Activated CD4-positive, alpha-beta memory T cell treated with anti-CD3 and anti-CD28 coated beads for 36 hours (primary cell): ENCODE measurements at regions not wholly inside any gene's neighbourhood (a gene's known extent, or its start where the extent isn't known, plus 50 kb on each side); places are given as distances from the start of the nearest gene placed in this dataset.

Experiments
- CTCF ChIA-PET: fragments of 350-600 bp; sonication (Branson Sonifier 250); formaldehyde crosslinking; loops from one replicate; lab custom pipeline; 2021; ENCODE audit warnings: antibody characterized with exemption, inconsistent platforms; lab: Charles Lee
- POLR2A ChIA-PET: fragments of 350-600 bp; sonication (Branson Sonifier 250); formaldehyde crosslinking; loops from one replicate; lab custom pipeline; 2021; ENCODE audit warnings: antibody characterized with exemption; lab: Charles Lee
- DNase-seq: peaks from one replicate; pipeline ENCODE4 v3.0.0-alpha.2; 2020
- H3K27ac Mint-ChIP-seq: one replicate; pipeline ENCODE4 v1.8.0; 2021; ENCODE audit warnings: mixed read lengths
- H3K27me3 Mint-ChIP-seq: one replicate; pipeline ENCODE4 v1.8.0; 2021; ENCODE audit warnings: mixed read lengths
- H3K36me3 Mint-ChIP-seq: one replicate; pipeline ENCODE4 v1.8.0; 2021; ENCODE audit warnings: mixed read lengths
- H3K4me1 Mint-ChIP-seq: one replicate; pipeline ENCODE4 v1.8.0; 2021; ENCODE audit warnings: low read depth, mixed read lengths
- H3K4me3 Mint-ChIP-seq: one replicate; pipeline ENCODE4 v1.8.0; 2021; ENCODE audit warnings: mild to moderate bottlenecking, mixed read lengths
- H3K9me3 Mint-ChIP-seq: one replicate; pipeline ENCODE4 v1.8.0; 2021; ENCODE audit warnings: mixed read lengths
- intact Hi-C: fragments of 100-400 bp; cut with micrococcal nuclease; formaldehyde crosslinking; loops from one replicate; pipeline ENCODE4 v1.15.1; 2023

- ChIA-PET POLR2A (interaction anchor here (0.6 kb wide), 1 partner anchor 155 kb away, joined by 3 read pairs; no protein-coding TSS in a partner anchor), CTCF (no interaction called here)
- no peaks in the 10 kb centered on the region for H3K36me3 Mint-ChIP-seq
- peaks cover 16% of the 10 kb centered on the region for H3K4me1 Mint-ChIP-seq
- DNase-seq: no peak
- intact Hi-C loops: no loop called here
- no peaks in the 10 kb centered on the region for H3K9me3 Mint-ChIP-seq
- H3K27me3 Mint-ChIP-seq: peaks cover 2% of the 10 kb centered on the region
- no peak overlapping the region for H3K27ac Mint-ChIP-seq
- no peak overlapping the region for H3K4me3 Mint-ChIP-seq
Measured at GRCh38 chr1:100615686-100616085, 77.7 kb downstream of the GPR88 start.

DNA sequence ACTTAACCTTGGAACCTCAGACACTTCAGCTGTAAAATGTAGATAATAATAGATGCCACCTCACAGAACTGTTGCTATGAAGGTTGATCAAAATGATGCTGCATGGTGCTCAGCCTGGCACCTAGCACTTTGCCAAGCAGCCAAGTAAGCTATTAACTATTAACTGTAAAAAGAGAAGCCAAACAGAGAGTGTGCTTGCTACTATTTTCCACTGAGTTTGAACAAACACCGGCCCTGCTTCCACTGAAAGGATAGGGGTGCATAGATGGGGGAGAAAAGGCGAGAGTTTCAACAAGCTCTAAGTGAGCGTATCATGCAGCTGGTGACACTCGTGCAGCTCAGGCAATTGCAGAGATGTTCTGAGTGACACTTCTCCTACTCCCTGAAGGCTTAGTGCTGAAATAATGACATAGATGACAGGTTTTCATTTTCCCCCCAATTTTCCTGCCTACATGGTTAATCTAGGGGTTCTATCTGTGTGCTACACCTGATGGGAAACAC, 78.2 kb downstream of the GPR88 start:
- ChIA-PET POLR2A (no interaction called here), CTCF (no interaction called here)
- no peak overlapping the region for H3K4me3 Mint-ChIP-seq
- H3K9me3 Mint-ChIP-seq: no peaks in the 10 kb centered on the region
- no peak for DNase-seq
- peaks cover 16% of the 10 kb centered on the region for H3K4me1 Mint-ChIP-seq
- peaks cover 2% of the 10 kb centered on the region for H3K27me3 Mint-ChIP-seq
- H3K27ac Mint-ChIP-seq: no peak overlapping the region
- H3K36me3 Mint-ChIP-seq: no peaks in the 10 kb centered on the region
- intact Hi-C loops: no loop called here

- H3K27ac Mint-ChIP-seq: no peak overlapping the region
- POLR2A ChIA-PET: no interaction called here
- no peaks in the 10 kb centered on the region for H3K9me3 Mint-ChIP-seq
- peaks cover 3% of the 10 kb centered on the region for H3K27me3 Mint-ChIP-seq
- no peak overlapping the region for H3K4me3 Mint-ChIP-seq
- intact Hi-C loops: no loop called here
- CTCF ChIA-PET: no interaction called here
- peak; percentile 20 for DNase-seq
- peaks cover 11% of the 10 kb centered on the region for H3K4me1 Mint-ChIP-seq
- H3K36me3 Mint-ChIP-seq: no peaks in the 10 kb centered on the region
Measured at GRCh38 chr1:100622037-100622436, 84.1 kb downstream of the GPR88 start.

GRCh38 chr1:100622506-100622905, 84.6 kb downstream of the GPR88 start:
- CTCF ChIA-PET: interaction anchor here (0.8 kb wide), 1 partner anchor 8 kb away, joined by 3 read pairs; no protein-coding TSS in a partner anchor
- peaks cover 15% of the 10 kb centered on the region for H3K4me1 Mint-ChIP-seq

DNA sequence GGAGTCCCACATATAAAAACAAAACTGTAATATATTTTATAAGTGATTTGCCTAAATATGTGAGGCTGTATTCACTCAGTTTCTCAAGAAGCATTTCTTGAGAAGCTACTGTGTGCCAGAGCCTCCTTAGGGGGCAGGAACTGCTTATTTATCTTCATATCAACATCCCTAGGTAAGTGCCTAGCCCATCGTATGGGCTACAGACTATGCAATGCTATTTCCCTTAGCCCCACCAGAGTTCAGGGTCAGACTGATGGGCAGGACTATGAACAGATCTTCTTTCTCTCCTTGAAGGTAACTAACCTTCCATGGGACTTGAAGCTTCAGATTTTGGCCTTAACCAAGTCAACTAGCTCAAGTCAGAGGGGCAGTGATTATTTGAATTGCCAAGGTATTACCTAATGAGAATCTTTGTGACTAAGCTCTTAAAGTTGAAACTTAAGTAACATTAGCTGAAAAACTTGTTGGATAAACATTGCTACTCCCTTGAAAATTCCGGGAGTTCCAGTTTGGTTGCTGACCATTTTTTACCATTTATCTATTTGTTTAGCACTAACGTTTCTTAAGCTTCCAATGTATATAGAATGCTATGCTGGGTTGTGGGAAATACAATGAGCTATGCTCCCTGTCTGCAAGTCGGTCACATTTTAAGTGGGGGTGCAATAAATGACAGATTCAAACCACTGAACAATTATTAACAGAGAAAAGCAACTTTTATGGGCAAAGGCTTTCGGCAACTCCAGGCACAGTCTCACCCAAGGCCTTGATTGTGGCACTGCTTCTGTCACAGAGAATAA, 85.2 kb downstream of the GPR88 start:
- H3K27ac Mint-ChIP-seq: no peak overlapping the region
- no peak for DNase-seq
- no peaks in the 10 kb centered on the region for H3K9me3 Mint-ChIP-seq
- H3K4me1 Mint-ChIP-seq: peaks cover 15% of the 10 kb centered on the region
- no peaks in the 10 kb centered on the region for H3K36me3 Mint-ChIP-seq
- H3K27me3 Mint-ChIP-seq: peaks cover 5% of the 10 kb centered on the region
- ChIA-PET CTCF (interaction anchor here (0.8 kb wide), 1 partner anchor 8 kb away, joined by 3 read pairs; no protein-coding TSS in a partner anchor), POLR2A (no interaction called here)
- intact Hi-C loops: no loop called here
- H3K4me3 Mint-ChIP-seq: no peak overlapping the region

More at GRCh38 chr1:100622506-100622905, 84.6 kb downstream of the GPR88 start:
- intact Hi-C loops: no loop called here
- DNase-seq: no peak
- no peak overlapping the region for H3K27ac Mint-ChIP-seq
- no peaks in the 10 kb centered on the region for H3K36me3 Mint-ChIP-seq
- H3K4me3 Mint-ChIP-seq: no peak overlapping the region
- POLR2A ChIA-PET: no interaction called here
- H3K27me3 Mint-ChIP-seq: peaks cover 6% of the 10 kb centered on the region
- H3K9me3 Mint-ChIP-seq: no peaks in the 10 kb centered on the region

DNA sequence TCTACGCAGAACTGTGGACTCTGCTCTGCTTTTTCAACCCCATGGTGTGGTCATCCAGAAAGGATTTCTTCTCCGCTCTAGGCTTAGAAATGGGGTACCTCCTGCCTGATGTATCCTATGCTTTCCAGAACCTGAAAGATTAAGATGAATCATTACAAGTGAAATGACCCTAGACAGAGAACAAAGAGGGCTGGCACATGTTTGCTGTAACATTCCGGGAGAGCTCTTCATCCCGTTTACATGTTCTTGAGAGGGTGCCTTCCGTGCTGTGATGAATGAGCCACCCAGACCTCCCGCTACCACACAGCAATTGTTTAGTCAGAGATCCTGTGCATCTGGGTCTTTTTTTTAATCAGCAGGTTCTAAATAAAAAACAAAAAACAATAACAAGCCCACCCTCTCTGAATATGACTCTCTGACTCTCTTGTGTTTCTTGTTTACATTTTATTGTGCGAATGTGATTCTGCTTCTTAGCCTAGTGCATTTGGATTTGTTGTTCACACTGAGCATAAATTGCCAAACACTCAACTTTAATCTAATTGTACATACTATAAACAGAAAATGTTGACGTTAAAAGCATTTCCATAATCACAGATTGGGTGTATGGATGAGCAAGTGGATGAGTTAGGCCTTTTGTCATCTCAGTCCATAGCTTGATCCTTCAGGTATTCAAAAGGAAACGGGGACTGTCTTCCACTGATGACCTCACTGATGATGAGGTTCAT, 87.1 kb downstream of the GPR88 start:
- H3K27ac Mint-ChIP-seq: no peak overlapping the region
- H3K9me3 Mint-ChIP-seq: no peaks in the 10 kb centered on the region
- ChIA-PET CTCF (no interaction called here), POLR2A (no interaction called here)
- intact Hi-C loops: no loop called here
- peaks cover 4% of the 10 kb centered on the region for H3K27me3 Mint-ChIP-seq
- no peak overlapping the region for H3K4me3 Mint-ChIP-seq
- H3K4me1 Mint-ChIP-seq: peaks cover 15% of the 10 kb centered on the region
- no peaks in the 10 kb centered on the region for H3K36me3 Mint-ChIP-seq
- DNase-seq: no peak

DNA sequence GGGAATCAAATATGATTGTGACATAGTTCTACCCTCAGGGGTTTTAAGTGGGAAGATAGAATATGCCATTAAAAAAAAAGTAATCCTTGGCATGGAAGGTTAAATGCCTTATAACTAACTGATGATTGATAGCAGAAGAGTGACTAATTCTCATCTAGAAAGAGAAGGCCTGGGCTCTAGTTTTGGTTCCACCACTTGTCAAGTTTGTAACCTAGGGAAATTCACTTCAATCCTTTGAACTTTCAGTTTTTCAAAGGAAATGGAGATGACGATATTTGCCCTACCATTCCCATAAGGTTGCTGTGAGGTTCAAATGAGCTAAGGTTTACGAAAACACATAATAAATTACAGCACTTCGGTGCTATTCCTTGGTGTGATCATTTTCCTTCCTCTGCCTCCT, 88.5 kb downstream of the GPR88 start:
- intact Hi-C loops: loop anchor here (1.0 kb wide), 3 partner anchors 45 to 667 kb away; no protein-coding TSS in a partner anchor

DNA sequence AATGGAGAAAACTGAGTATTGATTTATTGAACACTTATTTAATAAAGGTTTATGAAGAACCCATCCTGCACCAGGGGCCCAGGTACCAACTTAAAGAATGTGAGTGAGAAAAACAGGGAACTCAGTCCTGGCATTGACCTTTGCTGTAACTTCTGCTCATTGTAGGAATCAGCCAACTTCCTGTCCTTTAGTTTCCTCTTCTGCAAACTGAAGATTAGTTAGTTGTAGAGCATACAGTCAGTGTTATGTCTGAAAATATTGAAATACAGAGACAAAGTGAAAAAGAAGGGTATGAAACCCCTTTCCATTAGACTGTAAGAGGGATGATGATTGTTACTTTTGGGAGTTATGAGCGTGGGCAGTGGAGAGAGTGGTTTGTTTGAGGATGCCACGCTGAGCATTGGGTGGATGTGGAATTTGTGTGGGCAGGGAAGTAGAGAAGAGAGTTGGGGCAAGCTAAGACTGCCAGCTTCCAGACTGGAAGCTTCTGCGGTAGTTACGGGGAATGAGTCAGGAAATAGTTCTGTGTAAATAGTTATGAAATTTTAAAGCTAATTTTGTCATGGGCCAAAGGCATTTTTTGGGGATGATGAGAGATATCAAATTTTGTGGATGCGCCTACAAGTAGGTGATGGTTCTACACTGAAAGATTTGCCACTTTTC, 89.2 kb downstream of the GPR88 start:
- Mint-ChIP-seq H3K27me3 (peaks cover 4% of the 10 kb centered on the region), H3K36me3 (no peaks in the 10 kb centered on the region), H3K9me3 (no peaks in the 10 kb centered on the region), H3K27ac (no peak overlapping the region), H3K4me3 (no peak overlapping the region), H3K4me1 (peaks cover 11% of the 10 kb centered on the region)
- CTCF ChIA-PET: interaction anchor here (0.7 kb wide), 1 partner anchor 183 kb away, joined by 3 read pairs; no protein-coding TSS in a partner anchor
- POLR2A ChIA-PET: no interaction called here
- DNase-seq: no peak
- intact Hi-C loops: no loop called here

More for the DNA sequence above, 88.5 kb downstream of the GPR88 start:
- peaks cover 15% of the 10 kb centered on the region for H3K4me1 Mint-ChIP-seq
- H3K27ac Mint-ChIP-seq: no peak overlapping the region
- POLR2A ChIA-PET: no interaction called here
- no peak for DNase-seq
- no peaks in the 10 kb centered on the region for H3K9me3 Mint-ChIP-seq
- peaks cover 4% of the 10 kb centered on the region for H3K27me3 Mint-ChIP-seq
- CTCF ChIA-PET: interaction anchor here (0.7 kb wide), 1 partner anchor 184 kb away, joined by 3 read pairs; no protein-coding TSS in a partner anchor
- no peak overlapping the region for H3K4me3 Mint-ChIP-seq
- H3K36me3 Mint-ChIP-seq: no peaks in the 10 kb centered on the region

DNA sequence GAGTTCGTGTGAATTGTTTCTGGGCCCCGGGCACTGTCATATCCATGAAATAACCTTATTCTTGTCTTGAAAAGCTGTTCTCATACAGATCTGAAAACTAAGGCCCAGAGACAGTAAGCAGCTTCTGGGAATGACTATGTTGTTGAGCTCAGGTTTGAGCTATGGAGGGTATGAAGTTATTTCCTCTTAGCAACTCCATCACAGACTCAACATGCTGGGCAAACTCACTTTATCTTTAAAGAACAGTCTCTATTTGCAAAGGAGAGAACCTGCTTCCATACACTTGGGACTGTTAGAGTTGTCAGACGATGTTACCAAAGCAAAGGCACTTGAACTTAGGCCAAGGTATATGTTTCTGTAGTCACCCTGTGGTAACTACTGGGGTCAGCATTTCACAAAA, 90.0 kb downstream of the GPR88 start:
- Mint-ChIP-seq H3K4me3 (no peak overlapping the region), H3K27ac (no peak overlapping the region), H3K9me3 (no peaks in the 10 kb centered on the region), H3K36me3 (no peaks in the 10 kb centered on the region), H3K4me1 (peaks cover 11% of the 10 kb centered on the region), H3K27me3 (peaks cover 4% of the 10 kb centered on the region)
- CTCF ChIA-PET: no interaction called here
- POLR2A ChIA-PET: no interaction called here
- no peak for DNase-seq
- intact Hi-C loops: no loop called here

GRCh38 chr1:100628631-100629081, 90.7 kb downstream of the GPR88 start:
- no peak overlapping the region for H3K4me3 Mint-ChIP-seq
- intact Hi-C loops: no loop called here
- CTCF ChIA-PET: no interaction called here
- H3K27me3 Mint-ChIP-seq: peaks cover 4% of the 10 kb centered on the region
- no peak overlapping the region for H3K27ac Mint-ChIP-seq
- POLR2A ChIA-PET: no interaction called here
- no peak for DNase-seq
- H3K4me1 Mint-ChIP-seq: peaks cover 11% of the 10 kb centered on the region
- H3K9me3 Mint-ChIP-seq: no peaks in the 10 kb centered on the region
- H3K36me3 Mint-ChIP-seq: no peaks in the 10 kb centered on the region

- no peak overlapping the region for H3K4me3 Mint-ChIP-seq
- ChIA-PET CTCF (no interaction called here), POLR2A (no interaction called here)
- intact Hi-C loops: no loop called here
- H3K27me3 Mint-ChIP-seq: peaks cover 4% of the 10 kb centered on the region
- H3K9me3 Mint-ChIP-seq: no peaks in the 10 kb centered on the region
- H3K36me3 Mint-ChIP-seq: no peaks in the 10 kb centered on the region
- peaks cover 11% of the 10 kb centered on the region for H3K4me1 Mint-ChIP-seq
- H3K27ac Mint-ChIP-seq: no peak overlapping the region
- DNase-seq: no peak
Measured at GRCh38 chr1:100629391-100629790, 90.2 kb upstream of the VCAM1 start.
